ENCODE measurements at regions not wholly inside any gene's neighbourhood (a gene's known extent, or its start where the extent isn't known, plus 50 kb on each side); places are given as distances from the start of the nearest gene placed in this dataset.

DNA sequence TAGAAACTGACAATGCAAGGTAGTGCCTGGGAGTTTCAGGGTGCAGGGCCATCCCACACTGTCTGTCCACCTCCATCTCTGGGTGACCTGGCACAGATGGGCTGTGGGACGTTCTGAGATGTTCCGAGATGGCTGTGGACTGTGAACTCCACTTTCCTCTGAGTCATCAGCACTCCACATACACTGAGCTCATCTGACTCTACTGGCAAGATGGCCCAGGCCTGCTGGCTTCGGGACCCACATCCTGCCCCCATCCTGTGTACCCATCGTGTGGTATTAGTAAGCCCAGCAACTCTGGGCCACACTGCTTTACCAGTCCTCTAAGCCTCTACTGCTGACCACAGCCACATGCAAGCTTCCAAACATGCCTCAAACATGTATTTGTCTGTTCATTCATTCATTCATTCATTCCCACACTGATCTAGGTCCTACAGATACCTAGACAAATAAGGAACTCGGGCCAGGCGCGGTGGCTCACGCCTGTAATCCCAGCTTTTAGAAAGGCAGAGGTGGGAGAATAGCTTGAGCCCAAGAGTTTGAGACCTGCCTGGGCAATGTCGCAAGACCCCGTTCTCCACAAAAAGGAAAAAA, 124.8 kb upstream of the CXCR4 start:
- no peak for DNase-seq (ENCODE audit: low spot score)

DNA sequence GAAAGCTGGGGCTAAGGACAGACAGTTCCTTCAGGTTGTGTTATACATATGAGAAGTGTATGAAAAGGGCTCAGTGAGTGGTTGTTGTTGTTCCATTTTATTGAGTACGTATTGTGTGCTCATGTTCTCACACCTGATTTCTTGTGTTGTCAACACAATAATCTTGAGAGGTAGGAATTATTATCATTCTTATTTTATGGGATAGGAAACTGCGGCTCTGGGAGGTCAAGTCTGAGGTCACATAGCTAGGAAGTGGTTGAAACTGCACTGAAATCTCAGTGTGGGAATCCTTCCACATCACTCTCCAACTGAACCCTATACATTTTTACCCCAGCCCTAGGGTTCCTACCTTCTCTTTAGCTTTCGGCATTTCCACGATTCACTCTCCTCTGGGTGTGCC, 124.2 kb upstream of the CXCR4 start:
- DNase-seq (ENCODE audit: low spot score) = no peak

DNA sequence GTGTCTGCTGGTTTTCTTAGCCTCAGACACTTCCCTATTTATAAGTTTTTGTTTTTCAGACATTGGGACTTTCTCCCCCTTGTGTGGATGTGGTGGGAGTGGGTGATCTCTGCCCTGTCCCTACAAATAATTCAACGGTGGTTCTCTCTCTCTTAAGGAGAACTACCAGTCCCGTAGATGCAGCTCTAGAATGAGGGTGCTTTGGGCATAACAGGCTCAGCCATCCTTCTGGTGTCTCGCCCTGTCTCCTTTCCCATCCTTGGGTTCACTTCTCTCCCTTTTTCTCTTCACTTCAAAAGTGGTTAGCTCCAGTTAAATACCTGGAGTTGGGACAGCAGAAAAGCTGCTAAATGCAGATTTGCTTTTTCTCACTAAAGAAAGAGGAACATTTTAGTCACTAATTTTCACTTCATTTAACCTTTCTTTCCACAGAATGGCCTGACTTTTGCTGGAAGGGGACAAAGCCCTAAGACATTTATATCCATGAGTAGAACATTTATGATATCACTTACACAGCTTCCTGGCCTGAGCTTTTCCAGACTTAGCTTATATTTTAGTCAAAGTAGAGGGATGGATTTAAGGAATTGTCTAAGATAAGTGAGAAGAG, 121.2 kb upstream of the CXCR4 start:
- DNase-seq (ENCODE audit: low spot score) = no peak

DNA sequence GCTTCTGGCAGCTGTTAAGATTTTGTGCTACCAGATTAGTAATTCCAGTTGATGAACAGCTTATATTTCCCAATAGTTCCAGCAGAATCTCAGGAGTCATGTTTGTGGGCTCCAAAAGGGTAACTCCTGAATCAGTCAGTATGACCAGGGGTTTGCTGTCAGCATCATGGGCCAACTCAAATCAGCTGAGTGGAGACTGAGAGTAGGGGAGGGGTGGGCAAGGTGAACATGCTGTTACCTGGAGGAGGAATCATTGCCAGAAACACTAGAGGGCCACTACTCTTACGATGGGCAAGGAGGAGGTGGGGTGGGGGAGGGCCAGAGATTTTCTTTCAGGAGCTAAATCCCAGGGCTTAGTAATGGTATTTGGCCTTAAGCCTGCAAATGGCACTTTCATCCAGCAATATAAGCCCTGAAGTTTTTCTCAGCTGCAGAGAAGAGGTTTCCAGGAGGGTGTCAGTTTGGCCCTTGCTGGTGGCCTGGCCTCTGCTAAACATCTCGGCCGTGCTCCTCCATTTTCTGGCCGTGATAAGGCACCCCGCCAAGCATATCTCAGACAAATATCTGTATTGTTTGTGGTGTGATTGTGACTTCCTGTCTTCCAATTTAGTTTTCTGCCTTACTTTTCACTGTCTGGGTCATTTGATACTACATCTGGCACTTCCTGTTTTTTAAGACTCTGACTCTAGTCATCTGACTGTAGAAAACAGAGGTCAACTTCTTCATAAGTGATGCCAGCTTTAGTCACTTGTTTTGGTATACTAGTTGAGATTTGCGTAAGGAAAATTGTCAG, 120.5 kb upstream of the CXCR4 start:
- peak; percentile 55 for DNase-seq (ENCODE audit: low spot score)

DNA sequence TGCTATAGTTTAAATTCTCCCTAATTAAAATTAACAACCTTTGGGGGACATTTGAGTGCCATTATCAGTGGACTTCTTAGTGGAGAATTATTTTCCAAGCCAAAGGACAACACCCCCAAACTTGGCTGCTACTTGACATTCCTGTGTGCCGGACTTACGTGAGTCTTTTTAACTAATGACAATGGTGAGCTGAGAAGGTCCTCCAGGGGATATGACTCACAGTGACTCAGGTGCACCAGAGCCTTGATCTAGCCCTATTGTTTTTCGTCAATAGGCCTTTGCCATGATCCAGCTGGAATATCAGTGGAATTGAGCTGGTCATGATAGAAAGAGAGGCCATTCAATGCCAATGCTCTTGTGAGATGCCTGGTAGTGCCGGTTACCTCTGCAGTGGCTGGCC, 118.1 kb upstream of the CXCR4 start:
- no peak for DNase-seq (ENCODE audit: low spot score)

DNA sequence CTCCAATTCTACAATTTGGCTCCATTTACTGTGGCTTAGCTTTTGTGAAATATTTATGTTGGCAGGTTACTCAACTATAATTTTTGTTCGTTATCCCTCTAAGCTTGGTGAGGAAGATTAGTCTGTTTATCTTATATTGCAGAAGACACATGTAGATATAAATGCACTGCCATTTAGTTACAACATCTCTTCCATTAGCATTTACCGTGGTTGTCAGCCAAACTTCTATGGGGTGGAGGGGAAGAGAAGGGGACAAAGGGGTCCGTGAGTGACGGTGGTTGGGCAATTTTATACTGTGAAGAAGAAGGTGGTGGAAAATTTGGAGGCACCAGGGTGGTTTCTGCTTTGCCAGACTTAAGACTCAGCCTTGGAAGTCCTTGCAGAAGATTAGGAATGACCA, 117.6 kb upstream of the CXCR4 start:
- no peak for DNase-seq (ENCODE audit: low spot score)

DNA sequence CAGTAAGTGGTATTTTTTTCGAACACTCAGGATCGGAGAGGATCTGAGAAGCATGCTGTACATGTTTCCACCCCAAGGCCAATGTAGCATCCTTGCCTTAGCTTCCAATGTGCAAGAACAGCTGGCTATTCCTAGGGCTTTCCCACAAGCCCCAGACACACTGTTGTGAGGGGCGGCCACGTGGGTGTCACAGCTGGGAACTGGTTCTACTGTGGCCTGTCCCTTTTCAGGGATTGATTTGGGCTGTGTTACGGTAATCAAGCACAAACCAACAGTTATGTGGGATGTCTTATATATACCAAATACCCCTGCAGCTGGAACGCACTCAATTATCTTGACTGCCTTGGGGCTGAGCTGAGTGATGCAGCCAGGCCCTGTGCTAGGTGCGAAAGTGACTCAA, 116.3 kb upstream of the CXCR4 start:
- no peak for DNase-seq (ENCODE audit: low spot score)

DNA sequence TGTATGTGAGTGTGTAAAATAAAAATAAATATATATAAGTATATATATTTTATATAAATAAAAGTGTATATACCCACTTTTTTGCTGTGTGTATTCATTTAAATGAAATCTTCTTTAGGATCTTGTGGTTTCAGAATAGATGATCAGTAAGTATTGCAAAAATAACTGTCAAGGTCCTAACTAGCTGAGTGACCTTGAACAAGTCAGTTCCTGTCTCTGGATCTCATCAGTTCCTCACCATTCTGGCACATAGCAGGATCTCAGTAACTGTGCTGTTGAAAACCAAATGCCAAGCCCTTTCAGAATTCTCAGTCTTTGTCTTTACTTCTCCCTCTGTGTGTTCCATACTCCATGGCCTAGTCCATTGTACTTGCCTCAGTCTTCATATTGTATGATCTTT, 115.3 kb upstream of the CXCR4 start:
- DNase-seq (ENCODE audit: low spot score) = no peak

DNA sequence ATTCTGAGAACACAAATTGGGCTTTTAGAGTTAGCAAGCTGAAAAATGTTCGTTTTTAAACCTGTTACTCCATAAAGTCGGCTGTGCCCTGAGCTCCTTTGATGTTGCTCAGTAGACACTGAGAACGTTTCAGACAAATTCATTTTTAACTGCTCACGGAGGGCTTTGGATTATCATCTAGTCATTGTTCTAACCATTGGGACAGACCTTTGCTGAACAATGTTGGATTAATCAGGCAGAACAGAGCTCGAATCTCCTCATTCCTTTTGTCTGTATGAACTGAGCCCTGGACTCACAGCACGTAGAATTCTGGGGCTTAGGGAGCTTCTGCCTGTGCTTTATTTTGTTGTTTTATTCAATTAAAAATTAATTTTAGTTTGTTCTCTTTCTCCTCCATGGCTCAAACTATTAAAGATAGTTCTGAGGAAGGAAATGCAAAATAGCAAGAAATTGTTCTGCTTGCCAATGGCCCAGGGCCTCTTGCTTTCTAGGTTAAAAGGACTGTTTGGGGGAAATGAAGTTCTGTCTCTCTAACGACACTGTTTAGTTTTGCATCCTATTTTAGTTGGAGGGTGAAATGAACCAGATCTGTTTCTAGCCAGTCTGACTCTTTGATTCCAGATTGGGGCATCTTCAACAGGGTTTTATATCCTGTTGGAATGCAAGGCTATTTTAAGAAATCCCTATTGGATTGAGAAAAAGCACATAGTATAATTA, 114.7 kb upstream of the CXCR4 start:
- DNase-seq (ENCODE audit: low spot score) = no peak

DNA sequence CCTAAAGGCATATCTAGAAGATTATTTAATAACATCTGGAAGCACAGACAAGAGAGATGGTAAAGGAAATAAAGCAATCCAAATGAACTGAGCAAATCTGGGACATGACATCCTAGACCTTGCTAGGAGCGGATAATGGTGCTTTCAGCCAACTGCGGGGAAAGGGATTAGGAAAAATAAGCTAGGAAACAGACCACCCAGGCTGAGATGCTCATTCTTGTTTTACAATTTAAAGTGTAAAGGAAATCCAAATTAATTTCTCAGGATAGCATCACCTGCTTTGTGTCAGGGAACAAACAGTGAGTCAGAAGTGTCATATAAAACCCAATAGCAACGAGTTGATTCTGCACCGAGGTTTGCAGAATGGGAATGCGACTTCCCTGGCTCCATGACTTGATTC, 112.5 kb upstream of the CXCR4 start:
- no peak for DNase-seq (ENCODE audit: low spot score)

DNA sequence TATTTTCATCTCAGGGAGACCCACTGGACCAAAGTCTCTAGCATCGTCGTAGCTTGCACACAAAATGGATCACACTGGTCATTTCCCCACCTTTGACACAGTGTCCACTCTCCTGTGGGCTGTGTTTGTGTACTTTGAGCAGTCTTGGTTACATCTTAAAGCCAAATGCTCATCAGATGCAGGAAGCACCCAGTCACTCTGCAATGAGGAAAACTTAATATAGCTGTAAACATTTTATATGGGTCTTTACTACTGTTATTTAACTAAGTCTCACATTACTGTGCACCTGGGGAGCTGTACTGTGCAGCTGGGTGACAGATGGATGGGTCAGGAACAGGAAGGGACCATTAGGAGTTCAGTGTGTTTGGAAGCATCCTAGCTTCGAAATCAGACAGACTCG, 109.0 kb upstream of the CXCR4 start:
- DNase-seq (ENCODE audit: low spot score) = no peak

DNA sequence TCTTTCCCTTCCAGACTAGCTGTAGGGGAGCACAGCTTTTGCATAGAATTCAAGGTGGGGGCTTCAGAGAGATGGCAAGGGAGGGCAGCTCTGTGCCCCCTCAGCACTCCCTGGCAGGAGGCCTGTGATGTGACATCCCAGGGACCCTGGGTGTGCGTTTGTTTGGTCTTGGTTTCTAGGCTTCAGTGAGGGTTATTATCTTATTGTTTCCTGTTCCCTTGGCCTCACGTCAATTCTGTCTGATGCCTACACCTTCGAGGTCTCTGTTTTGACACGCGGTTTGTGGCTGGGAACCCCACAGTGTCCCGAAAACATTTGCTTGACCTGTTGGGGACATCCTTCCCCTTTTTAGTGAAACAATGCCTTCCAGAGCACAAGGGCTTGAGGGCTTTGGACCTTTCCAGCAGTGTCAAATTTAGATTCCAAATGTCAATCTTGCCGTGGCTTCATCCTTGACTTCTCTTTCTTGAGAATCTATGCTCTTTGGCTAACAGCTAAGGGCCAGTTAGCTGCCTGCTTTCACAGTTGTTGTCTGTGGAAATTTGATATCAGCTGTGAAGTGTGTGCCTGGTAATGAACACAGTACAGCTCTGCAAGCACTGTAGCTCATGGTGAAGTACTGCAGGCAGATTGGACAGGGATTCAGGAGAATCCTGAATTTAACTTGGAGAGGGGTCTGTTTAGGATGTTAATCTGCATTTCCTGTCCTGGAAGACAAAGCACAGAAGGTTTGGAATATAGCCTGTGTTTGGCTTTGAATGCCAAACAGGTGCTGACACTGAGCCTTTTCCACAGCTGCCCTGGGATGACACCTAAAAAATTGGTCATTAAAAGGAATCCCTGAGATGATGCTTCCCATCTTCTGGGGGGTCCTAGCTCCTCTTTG, 108.2 kb upstream of the CXCR4 start:
- DNase-seq (ENCODE audit: low spot score) = no peak

DNA sequence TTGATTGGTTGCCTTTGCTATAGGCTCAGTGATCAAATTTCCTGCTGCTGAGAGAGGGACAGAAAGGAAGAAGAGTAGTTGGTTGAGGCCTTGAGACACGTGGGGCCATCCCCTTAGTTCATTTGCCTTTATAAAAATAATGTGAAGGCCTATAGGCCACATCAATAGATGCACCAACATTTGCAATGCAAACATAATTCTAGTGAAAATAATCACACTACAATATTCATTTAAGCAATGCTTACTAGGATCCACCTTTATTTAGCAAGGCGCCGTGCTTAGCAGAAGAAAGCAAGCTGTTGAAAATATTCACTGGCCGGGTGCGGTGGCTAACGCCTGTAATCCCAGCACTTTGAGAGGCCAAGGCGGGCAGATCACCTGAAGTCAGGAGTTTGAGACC, 105.3 kb upstream of the CXCR4 start:
- DNase-seq (ENCODE audit: low spot score) = no peak

DNA sequence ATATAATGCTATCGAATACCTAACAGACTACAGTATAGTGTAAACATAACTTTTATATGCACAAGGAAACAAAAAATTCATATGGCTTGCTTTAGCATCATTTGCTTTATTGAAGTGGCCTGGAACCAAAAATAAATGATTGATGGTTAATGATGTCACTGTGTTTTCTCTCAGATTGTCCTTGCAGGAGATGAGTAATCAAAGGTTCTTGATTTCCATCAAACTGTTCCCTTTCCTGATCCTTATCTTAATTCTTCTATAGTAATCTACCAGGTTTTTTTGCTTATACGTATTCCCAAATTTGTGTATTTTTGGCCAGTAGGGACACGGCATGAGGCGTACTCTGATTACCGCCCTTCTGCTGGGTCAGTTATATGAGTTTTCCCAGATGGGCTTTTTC, 104.9 kb upstream of the CXCR4 start:
- DNase-seq (ENCODE audit: low spot score) = no peak

DNA sequence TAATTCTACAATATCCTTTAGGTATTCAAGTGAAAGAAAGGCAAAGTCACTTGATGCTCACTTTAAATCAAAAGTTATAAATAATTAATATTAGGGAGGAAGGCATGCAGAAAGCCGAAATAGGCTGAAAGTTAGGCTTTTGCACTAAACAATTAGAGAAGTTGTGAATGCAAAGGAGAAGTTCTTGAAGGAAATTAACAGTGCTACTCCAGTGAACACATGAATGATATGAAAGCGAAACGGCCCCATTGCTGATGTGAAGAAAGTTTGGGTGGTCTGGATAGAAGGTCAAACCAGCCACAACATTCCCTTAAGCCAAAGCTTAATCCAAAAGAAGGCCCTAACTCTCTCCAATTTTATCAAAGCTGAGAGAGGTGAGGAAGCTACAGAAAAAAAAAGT, 103.1 kb upstream of the CXCR4 start:
- no peak for DNase-seq (ENCODE audit: low spot score)

DNA sequence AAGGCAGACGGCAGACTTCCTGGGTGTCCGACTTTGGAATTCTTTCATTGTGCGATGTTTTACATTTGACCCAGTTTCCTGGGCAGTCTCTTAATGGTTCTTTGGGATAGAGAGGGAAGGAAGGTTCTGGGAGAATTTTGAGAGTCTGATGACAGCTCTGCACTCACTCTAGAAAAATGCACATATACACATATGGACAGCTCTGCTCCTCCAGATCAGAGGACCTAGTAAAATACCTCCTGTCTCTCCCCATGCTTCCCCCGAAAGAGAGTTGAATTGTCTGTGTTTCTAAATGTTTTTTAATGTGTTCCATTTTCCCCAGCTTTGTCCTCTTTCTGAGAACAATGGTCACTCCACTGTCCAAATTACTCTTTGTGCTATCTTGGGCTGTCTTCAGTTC, 102.0 kb upstream of the CXCR4 start:
- no peak for DNase-seq (ENCODE audit: low spot score)

DNA sequence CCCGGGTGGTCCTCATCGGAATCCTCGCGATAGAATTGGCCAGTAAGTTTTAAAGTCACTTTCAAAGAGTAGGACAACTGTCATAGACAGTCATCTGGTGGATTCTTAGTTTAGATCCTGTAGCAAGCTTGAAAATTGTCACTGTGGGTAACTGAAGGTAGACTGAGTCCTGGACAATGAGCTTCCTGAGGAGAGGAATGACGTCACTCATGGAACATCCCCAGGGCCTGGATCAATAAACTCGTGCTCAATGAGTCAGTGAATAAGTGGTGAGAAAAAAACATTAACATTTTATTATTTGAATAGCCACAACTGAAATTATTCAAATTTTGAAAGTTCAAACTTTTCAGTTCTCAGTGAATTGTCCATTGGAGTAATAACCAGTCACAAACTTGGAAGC, 101.4 kb upstream of the CXCR4 start:
- no peak for DNase-seq (ENCODE audit: low spot score)

DNA sequence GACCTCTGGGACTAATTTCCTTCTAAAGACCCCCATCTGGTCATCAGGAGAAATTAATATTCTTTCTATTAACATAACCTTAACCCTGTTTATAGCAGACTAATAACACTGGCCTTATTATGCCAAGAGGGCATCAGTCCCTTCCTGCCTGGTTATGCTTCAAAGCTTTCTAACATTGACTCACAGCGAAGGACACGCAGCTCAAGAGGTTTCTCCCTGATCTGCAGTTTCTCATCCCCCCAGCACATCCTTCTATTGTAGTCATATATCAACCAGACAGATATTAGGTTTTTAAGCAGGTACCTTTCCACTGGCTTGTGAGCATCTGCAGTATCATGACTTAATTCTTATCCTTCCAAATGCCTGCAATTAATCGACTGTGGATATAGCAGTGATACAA, 100.0 kb upstream of the CXCR4 start:
- no peak for DNase-seq (ENCODE audit: low spot score)

DNA sequence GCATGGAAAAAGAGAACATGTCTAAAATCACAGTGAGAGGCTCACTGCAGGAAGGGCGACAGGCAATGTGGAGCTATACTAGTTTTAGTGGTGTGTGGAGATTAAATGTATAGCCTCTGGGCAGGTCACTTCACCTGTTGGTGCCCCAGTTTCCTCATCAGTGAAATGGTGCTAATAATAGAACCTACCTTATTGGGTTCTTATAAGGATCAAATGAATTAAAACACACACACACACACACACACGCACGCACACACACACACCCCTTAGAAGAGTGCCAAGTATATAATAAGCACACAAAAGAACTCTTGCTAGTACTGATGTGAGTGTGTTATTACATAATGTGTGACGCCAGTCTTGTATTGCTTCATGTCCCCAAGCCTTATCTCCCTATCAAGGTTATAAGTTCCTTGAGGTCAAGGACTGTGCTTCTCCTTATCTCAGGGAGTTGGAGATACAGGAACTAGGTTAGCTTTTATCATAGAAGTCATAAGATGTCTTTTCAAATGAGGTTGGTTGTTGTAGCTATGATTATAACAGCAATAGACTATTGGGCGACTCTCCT, 98.0 kb upstream of the CXCR4 start:
- DNase-seq (ENCODE audit: low spot score) = no peak

DNA sequence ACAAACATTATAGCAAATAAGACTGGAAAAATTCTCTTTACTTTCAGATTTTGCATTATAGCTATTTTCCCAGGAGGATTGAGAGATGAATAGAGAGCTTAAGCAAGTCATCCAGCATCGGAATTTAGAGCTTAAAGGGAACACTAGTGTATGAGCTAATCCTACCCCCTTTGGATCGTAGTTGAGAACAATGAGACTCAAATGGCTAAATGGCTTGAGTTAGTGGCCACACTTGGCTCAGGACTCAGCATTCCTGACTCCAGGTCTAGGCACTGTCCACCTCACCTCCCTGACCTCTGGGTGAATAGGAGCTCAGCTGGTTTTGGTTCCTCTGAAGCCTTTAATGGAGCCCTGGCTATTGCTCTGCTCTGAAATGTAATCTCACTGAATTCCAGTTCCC, 97.5 kb upstream of the CXCR4 start:
- DNase-seq (ENCODE audit: low spot score) = no peak

DNA sequence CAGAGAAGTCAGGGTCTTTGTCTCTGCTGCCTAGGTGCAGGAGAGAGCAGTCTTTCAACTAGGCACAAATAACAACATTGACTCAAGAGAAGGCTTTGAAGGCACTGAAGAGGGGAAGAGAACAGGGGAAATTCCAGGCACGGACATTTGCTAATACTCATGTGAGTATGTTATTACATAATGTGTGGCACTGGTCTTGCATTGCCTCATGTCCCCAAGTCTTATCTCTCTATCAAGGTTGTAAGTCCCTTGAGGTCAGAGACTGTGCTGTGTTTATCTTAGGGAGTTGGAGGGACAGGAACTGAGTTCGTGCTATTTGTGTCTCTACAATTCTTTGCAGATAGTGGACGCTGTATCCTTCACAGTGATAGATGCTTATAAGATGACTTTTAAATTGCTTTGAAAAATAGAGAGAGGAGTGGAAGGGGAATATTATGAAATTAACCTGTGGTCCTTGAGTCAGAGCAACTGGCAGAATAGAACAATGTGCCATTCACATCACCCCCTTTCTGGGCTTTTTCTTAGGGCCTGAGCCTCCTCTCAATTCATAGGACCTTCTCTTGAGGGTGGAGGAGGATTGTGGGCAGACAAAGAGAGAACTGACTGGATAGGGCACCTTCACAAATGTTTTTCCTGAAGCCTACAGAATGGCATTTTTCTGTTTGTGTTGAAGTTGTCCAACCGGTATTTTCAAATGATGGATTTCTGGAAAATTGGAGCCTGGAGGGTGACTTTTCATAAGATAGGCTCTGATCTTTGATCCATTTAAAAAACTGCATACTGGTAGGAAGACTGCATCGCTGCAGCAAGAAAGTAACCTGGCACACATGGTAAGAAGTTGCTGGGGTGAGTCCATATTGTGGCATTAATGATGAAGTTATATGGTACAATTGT, 96.6 kb upstream of the CXCR4 start:
- no peak for DNase-seq (ENCODE audit: low spot score)

Data from Ammon's horn (tissue), 1 donor.